ENCODE measurements at regions not wholly inside any gene's neighbourhood (a gene's known extent, or its start where the extent isn't known, plus 50 kb on each side); places are given as distances from the start of the nearest gene placed in this dataset.

GRCh38 chr5:8340739-8341344, 471.9 kb downstream of the MTRR start:
- TF ChIP-seq ZNF121 (CRISPR knock-in tag; IDR thresholded peaks at IDR 0.05) (no peak), ESRRA (CRISPR knock-in tag; IDR thresholded peaks at IDR 0.05; ENCODE audit: borderline replicate concordance) (no peak), NR1H2 (CRISPR knock-in tag; IDR thresholded peaks at IDR 0.05) (no peak), CTCF (IDR thresholded peaks at IDR 0.05) (peak; percentile 36; the same call in 1 of the 2 replicates), SMAD3 (CRISPR knock-in tag; IDR thresholded peaks at IDR 0.05; ENCODE audit: borderline replicate concordance) (no peak), NR3C1 (CRISPR knock-in tag; conservative IDR thresholded peaks at IDR 0.05; ENCODE audit: low read depth) (no peak)
- TF ChIP-seq, protein P1, sequence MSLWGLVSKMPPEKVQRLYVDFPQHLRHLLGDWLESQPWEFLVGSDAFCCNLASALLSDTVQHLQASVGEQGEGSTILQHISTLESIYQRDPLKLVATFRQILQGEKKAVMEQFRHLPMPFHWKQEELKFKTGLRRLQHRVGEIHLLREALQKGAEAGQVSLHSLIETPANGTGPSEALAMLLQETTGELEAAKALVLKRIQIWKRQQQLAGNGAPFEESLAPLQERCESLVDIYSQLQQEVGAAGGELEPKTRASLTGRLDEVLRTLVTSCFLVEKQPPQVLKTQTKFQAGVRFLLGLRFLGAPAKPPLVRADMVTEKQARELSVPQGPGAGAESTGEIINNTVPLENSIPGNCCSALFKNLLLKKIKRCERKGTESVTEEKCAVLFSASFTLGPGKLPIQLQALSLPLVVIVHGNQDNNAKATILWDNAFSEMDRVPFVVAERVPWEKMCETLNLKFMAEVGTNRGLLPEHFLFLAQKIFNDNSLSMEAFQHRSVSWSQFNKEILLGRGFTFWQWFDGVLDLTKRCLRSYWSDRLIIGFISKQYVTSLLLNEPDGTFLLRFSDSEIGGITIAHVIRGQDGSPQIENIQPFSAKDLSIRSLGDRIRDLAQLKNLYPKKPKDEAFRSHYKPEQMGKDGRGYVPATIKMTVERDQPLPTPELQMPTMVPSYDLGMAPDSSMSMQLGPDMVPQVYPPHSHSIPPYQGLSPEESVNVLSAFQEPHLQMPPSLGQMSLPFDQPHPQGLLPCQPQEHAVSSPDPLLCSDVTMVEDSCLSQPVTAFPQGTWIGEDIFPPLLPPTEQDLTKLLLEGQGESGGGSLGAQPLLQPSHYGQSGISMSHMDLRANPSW (CRISPR knock-in tag; conservative IDR thresholded peaks at IDR 0.05; ENCODE audit: low read depth): no peak
